ENCODE measurements at regions not wholly inside any gene's neighbourhood (a gene's known extent, or its start where the extent isn't known, plus 50 kb on each side); places are given as distances from the start of the nearest gene placed in this dataset.

DNA sequence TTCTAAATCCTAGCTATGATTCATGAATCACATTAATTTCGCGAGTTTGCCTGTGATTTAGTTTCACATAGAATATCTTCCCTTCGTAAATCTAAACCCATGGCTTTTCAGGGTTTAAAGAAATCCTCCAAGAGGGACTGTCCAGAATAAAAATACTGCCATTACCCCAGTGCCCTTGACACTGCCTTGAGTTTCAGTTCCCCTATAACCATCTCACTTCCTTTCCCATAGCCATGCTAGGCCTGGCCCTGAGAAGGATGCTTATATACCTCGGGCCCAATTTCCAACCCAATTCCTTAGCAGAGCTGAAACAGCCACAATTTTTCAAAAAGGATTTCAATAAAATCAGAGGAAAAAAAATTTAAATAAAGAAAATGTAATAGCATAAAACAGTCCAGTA lies 697.3 kb downstream of the FRK start:
- POLR2A ChIA-PET, result no interaction called here
- CTCF ChIA-PET, result no interaction called here

GRCh38 chr6:115362234-115362633 lies 698.5 kb downstream of the FRK start:
- H3K4me3 ChIP-seq (ENCODE audit: low read depth, low read length), result no peak overlapping the region
- DNase-seq (ENCODE audit: low read depth), result no peak
- ChIA-PET POLR2A (no interaction called here), CTCF (no interaction called here)
- no peak for TF ChIP-seq CTCF (IDR thresholded peaks at IDR 0.05; ENCODE audit: insufficient read depth, low read depth, low read length)
- H3K27me3 ChIP-seq (ENCODE audit: control insufficient read depth, insufficient read depth, low read length), result no peaks in the 10 kb centered on the region
- H3K36me3 ChIP-seq (ENCODE audit: control insufficient read depth, insufficient read depth, low read length), result no peaks in the 10 kb centered on the region

More for the DNA sequence above, 697.3 kb downstream of the FRK start:
- no peaks in the 10 kb centered on the region for H3K27me3 ChIP-seq (ENCODE audit: control insufficient read depth, insufficient read depth, low read length)
- no peak for TF ChIP-seq CTCF (IDR thresholded peaks at IDR 0.05; ENCODE audit: insufficient read depth, low read depth, low read length)
- H3K4me3 ChIP-seq (ENCODE audit: low read depth, low read length), result no peak overlapping the region
- no peak for DNase-seq (ENCODE audit: low read depth)
- no peaks in the 10 kb centered on the region for H3K36me3 ChIP-seq (ENCODE audit: control insufficient read depth, insufficient read depth, low read length)

DNA sequence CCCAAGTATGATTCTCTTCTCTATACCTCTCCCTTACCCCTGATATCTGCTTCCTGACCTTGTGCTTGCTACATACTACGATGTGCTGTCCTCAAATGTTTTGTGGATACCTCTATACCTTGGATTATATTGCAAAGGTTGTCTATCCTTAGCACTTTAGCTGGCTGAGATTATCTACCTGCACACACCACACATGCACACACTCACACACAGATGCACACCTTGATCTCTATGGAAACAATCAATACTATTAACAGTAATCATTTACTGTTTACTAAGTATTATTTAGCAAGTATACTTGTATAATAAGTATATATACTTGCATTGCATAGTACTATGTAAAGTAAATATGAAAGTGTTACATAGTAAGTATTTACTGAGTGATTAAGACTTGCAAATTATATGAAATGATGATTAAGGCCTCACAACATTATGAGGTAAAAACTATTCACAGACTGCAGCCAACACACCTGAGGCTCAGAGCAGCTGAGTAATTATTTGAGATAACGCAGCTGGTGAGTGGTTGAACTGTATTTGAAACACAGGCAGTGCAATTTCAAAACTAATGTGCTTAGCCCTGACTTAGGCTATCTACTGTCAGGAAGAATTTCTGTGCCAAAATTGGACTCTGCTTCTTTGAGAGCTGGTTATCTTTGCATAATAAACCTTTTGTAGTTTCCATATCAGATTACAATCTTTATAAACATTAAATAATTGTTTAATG lies 699.9 kb downstream of the FRK start:
- Histone ChIP-seq H3K27me3 (ENCODE audit: control insufficient read depth, insufficient read depth, low read length) (no peaks in the 10 kb centered on the region), H3K4me3 (ENCODE audit: low read depth, low read length) (no peak overlapping the region), H3K36me3 (ENCODE audit: control insufficient read depth, insufficient read depth, low read length) (no peaks in the 10 kb centered on the region)
- no peak for DNase-seq (ENCODE audit: low read depth)
- POLR2A ChIA-PET, result no interaction called here
- CTCF ChIA-PET, result no interaction called here
- no peak for TF ChIP-seq CTCF (IDR thresholded peaks at IDR 0.05; ENCODE audit: insufficient read depth, low read depth, low read length)

DNA sequence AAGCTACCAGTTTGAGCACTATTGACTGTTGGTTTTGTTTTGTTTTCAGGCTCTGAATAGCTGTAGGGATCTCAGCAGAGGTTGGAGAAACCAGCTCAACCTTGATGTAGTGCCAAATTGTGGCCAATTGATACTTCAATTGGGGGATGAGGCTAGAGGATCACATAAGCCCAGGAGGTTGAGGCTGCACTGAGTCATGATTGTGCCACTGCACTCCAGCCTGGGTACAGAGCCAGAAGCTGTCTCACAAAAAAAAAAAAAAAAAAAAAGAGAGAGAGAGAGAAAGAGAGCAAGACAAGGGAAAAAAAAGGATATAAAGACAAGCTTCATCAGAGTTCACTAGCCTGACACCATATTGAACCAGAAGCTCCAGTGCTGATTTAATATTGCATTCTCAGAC lies 702.1 kb downstream of the FRK start:
- no peak for DNase-seq (ENCODE audit: low read depth)
- Histone ChIP-seq H3K27me3 (ENCODE audit: control insufficient read depth, insufficient read depth, low read length) (no peaks in the 10 kb centered on the region), H3K4me3 (ENCODE audit: low read depth, low read length) (no peak overlapping the region), H3K36me3 (ENCODE audit: control insufficient read depth, insufficient read depth, low read length) (no peaks in the 10 kb centered on the region)
- ChIA-PET POLR2A (interaction anchor here (0.6 kb wide), 1 partner anchor 96 kb away, joined by 3 read pairs; no protein-coding TSS in a partner anchor), CTCF (no interaction called here)
- no peak for TF ChIP-seq CTCF (IDR thresholded peaks at IDR 0.05; ENCODE audit: insufficient read depth, low read depth, low read length)

DNA sequence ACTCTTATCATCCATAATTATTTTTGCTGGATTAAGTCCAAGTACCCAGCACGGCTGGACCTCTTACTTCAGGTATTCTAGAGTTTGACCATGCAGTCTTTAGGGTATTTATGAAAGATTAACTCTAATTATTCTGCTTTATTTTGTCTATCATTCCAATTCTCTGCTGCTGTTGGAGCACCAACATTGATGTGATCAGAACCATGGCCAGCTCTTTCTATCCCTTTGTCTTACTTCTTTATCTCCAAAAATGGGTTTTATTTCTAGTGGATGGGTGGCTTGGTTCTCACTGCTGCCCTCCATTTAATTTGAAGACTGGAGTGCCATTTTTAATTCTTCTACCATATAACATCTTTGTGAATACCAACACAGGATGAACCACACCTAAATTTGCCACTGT lies 704.3 kb downstream of the FRK start:
- no peak for TF ChIP-seq CTCF (IDR thresholded peaks at IDR 0.05; ENCODE audit: insufficient read depth, low read depth, low read length)
- POLR2A ChIA-PET, result no interaction called here

More for the DNA sequence above, 704.3 kb downstream of the FRK start:
- H3K4me3 ChIP-seq (ENCODE audit: low read depth, low read length), result no peak overlapping the region
- CTCF ChIA-PET, result no interaction called here
- no peak for DNase-seq (ENCODE audit: low read depth)
- H3K36me3 ChIP-seq (ENCODE audit: control insufficient read depth, insufficient read depth, low read length), result no peaks in the 10 kb centered on the region
- no peaks in the 10 kb centered on the region for H3K27me3 ChIP-seq (ENCODE audit: control insufficient read depth, insufficient read depth, low read length)
